ENCODE measurements at regions not wholly inside any gene's neighbourhood (a gene's known extent, or its start where the extent isn't known, plus 50 kb on each side); places are given as distances from the start of the nearest gene placed in this dataset.

DNA sequence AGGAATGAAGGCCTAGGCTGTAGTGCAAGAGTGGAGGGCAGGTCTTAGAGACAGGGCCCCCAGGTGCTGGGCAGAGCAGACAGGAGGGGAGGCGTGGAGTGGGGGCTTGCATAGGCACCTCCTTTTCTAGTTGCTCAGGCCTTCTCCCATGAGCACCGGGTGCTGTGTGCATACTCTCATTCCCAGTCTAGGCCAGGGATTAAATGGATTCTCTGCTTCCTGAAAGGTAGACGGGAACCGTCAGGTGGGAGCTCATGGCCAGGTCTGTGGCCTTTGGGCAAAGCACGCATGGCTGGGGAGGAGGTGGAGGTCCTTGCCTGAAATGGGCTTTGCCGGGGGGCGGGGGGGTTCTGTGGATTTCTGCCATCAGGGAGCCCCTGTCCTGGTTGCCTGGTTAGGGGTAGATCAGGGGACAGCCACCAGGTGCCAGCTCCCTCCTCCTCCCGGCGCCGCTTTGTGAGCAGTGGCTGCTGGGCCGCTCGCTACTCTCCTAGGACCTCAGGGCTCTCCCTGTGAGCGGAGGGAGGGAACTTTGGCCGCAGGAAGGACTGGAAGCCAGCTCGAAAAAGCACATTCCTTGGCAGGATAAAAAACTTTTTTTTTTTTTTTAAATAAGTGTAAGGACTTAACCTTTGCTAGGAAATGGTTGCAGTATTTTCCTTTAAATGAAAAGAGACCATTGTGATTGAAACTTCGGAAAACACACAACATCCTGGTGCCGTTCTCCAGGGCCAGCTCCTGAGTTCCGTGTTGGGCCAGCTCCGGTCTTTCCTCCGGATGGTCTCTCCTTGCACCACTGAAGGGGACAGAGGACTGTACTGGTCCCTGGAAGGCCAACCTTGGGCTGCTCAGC, 82.8 kb upstream of the HAAO start:
- peak overlapping the region; percentile 83 for H3K18ac ChIP-seq (ENCODE audit: low read length)
- no CpG with 5 or more reads among the region's 20 CpGs for WGBS, 2 donors (ENCODE audit: extremely low coverage in 2 of 2, insufficient read length in 2 of 2, insufficient replicate concordance in 1 of 2)
- no peak for DNase-seq (ENCODE audit: low spot score)
- H2BK5ac ChIP-seq (ENCODE audit: low read length), result no peak overlapping the region
- H2BK15ac ChIP-seq (ENCODE audit: low read length), result no peak overlapping the region
- H3K27me3 ChIP-seq (ENCODE audit: control insufficient read depth in 3 of 3, insufficient read depth in 3 of 3, low read depth in 1 of 3, low read length in 3 of 3), result no peaks in the 10 kb centered on the region
- no peak overlapping the region for H3K27ac ChIP-seq (replicated peaks; ENCODE audit: low read length)
- H4K91ac ChIP-seq (ENCODE audit: low read depth, low read length, poor library complexity), result no peak overlapping the region
- no peak overlapping the region for H2BK120ac ChIP-seq (ENCODE audit: low read depth, low read length)
- H3K4ac ChIP-seq (ENCODE audit: low read length), result no peak overlapping the region
- no peaks in the 10 kb centered on the region for H3K79me1 ChIP-seq (ENCODE audit: low read depth, low read length)
- H4K8ac ChIP-seq (ENCODE audit: low read depth, low read length), result no peak overlapping the region
- H3K23ac ChIP-seq (ENCODE audit: low read depth, low read length, poor library complexity), result no peak overlapping the region
- no peaks in the 10 kb centered on the region for H3K9me3 ChIP-seq (replicated peaks in 1 of 2; ENCODE audit: control insufficient read depth in 2 of 2, insufficient read depth in 1 of 2, low read depth in 1 of 2, low read length in 2 of 2)
- H3K4me3 ChIP-seq (ENCODE audit: low read length in 2 of 2), result no peak overlapping the region
- no peak overlapping the region for H3K4me2 ChIP-seq (ENCODE audit: insufficient read depth, low read length, poor library complexity, severe bottlenecking)
- H3K36me3 ChIP-seq (replicated peaks in 1 of 2; ENCODE audit: control insufficient read depth in 2 of 2, insufficient read depth in 2 of 2, low read length in 2 of 2), result no peaks in the 10 kb centered on the region
- no peak overlapping the region for H3K14ac ChIP-seq (ENCODE audit: low read length)
- H3K4me1 ChIP-seq (ENCODE audit: control insufficient read depth in 2 of 2, insufficient read depth in 1 of 2, low read depth in 1 of 2, low read length in 2 of 2), result no peaks in the 10 kb centered on the region
- peak overlapping the region; percentile 34 for H2AK5ac ChIP-seq (ENCODE audit: low read depth, low read length)
- H2AFZ ChIP-seq (ENCODE audit: low read length), result no peak overlapping the region
- no peak overlapping the region for H2BK12ac ChIP-seq (ENCODE audit: low read length)
- H3K9ac ChIP-seq (ENCODE audit: low read depth, low read length, poor library complexity), result no peak overlapping the region

DNA sequence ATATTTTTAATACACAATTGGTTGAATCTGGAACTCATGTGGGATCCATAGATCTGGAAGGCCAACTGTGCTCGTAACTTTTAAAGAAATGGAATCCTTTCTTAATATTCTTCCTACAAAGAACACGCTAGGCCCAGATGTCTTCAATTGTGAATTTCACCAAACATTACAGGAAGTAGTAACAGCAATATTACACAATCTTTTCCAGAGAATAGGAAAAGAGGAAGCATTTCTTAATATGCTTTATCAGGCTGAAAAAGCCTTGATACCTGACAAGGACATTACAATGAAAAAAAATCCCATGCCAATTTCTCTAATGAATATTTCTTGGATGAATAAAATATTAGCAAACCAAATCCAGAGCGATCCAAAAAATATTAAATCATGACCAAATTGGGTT, 80.3 kb upstream of the HAAO start:
- no peaks in the 10 kb centered on the region for H3K4me1 ChIP-seq (ENCODE audit: control insufficient read depth in 2 of 2, insufficient read depth in 1 of 2, low read depth in 1 of 2, low read length in 2 of 2)
- no CpG with 5 or more reads among the region's 3 CpGs for WGBS, 2 donors (ENCODE audit: extremely low coverage in 2 of 2, insufficient read length in 2 of 2, insufficient replicate concordance in 1 of 2)

DNA sequence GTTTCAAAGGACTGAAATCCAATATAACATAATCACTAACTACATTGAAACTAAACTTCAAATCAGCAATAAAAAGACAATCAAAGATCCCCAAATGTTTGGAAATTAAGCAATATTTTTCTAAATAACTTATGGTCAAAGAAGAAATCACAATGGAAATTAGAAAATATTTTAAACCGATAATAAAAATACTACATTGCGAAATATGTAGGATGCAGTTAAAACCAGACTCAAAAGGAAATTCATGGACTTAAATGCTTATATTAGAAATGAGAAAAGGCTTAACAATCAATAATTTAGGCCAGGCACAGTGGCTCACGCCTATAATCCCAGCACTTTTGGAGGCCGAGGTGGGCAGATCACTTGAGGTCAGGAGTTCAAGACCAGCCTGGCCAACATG, 79.0 kb upstream of the HAAO start:
- no CpG with 5 or more reads among the region's 4 CpGs for WGBS, 2 donors (ENCODE audit: extremely low coverage in 2 of 2, insufficient read length in 2 of 2, insufficient replicate concordance in 1 of 2)
- no peaks in the 10 kb centered on the region for H3K4me1 ChIP-seq (ENCODE audit: control insufficient read depth in 2 of 2, insufficient read depth in 1 of 2, low read depth in 1 of 2, low read length in 2 of 2)

More for the DNA sequence above, 80.3 kb upstream of the HAAO start:
- Histone ChIP-seq H3K4ac (ENCODE audit: low read length) (no peak overlapping the region), H3K36me3 (replicated peaks in 1 of 2; ENCODE audit: control insufficient read depth in 2 of 2, insufficient read depth in 2 of 2, low read length in 2 of 2) (no peaks in the 10 kb centered on the region), H3K27me3 (ENCODE audit: control insufficient read depth in 3 of 3, insufficient read depth in 3 of 3, low read depth in 1 of 3, low read length in 3 of 3) (no peaks in the 10 kb centered on the region), H3K79me1 (ENCODE audit: low read depth, low read length) (no peaks in the 10 kb centered on the region), H2AK5ac (ENCODE audit: low read depth, low read length) (no peak overlapping the region), H2BK120ac (ENCODE audit: low read depth, low read length) (no peak overlapping the region), H2BK15ac (ENCODE audit: low read length) (no peak overlapping the region), H4K8ac (ENCODE audit: low read depth, low read length) (no peak overlapping the region), H2BK5ac (ENCODE audit: low read length) (no peak overlapping the region), H3K27ac (replicated peaks; ENCODE audit: low read length) (no peak overlapping the region), H3K14ac (ENCODE audit: low read length) (no peak overlapping the region), H2AFZ (ENCODE audit: low read length) (no peak overlapping the region), H4K91ac (ENCODE audit: low read depth, low read length, poor library complexity) (no peak overlapping the region), H3K9ac (ENCODE audit: low read depth, low read length, poor library complexity) (no peak overlapping the region), H3K4me3 (ENCODE audit: low read length in 2 of 2) (no peak overlapping the region), H3K9me3 (replicated peaks in 1 of 2; ENCODE audit: control insufficient read depth in 2 of 2, insufficient read depth in 1 of 2, low read depth in 1 of 2, low read length in 2 of 2) (peaks cover 4 to 12% of the 10 kb centered on the region in 2 donors), H2BK12ac (ENCODE audit: low read length) (no peak overlapping the region), H3K4me2 (ENCODE audit: insufficient read depth, low read length, poor library complexity, severe bottlenecking) (no peak overlapping the region), H3K23ac (ENCODE audit: low read depth, low read length, poor library complexity) (no peak overlapping the region), H3K18ac (ENCODE audit: low read length) (no peak overlapping the region)
- no peak for DNase-seq (ENCODE audit: low spot score)

DNA sequence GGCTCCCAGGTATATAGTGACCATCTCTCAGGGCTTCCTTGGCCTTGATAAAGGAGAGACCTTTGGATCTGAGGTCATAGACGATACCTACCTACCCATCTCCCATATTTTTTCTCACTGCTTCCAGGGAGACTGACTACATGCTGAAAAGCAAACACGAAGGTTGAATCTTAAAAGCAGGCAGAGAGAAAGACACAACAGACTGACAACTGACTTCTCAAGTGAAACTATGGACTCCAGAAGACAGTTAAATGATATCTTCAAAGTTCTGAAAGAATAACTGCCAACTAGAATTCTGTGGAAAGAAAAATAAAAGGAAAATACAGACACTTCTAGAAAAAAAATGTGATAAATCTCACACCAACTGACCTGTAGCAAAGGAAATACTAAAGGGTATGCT, 76.5 kb upstream of the HAAO start:
- no peak for DNase-seq (ENCODE audit: low spot score)
- no peak overlapping the region for H2BK12ac ChIP-seq (ENCODE audit: low read length)
- no peak overlapping the region for H3K4me3 ChIP-seq (ENCODE audit: low read length in 2 of 2)
- no peak overlapping the region for H3K4ac ChIP-seq (ENCODE audit: low read length)
- H4K91ac ChIP-seq (ENCODE audit: low read depth, low read length, poor library complexity), result no peak overlapping the region
- no peak overlapping the region for H2AFZ ChIP-seq (ENCODE audit: low read length)
- no peak overlapping the region for H4K8ac ChIP-seq (ENCODE audit: low read depth, low read length)
- no peaks in the 10 kb centered on the region for H3K79me1 ChIP-seq (ENCODE audit: low read depth, low read length)
- no peaks in the 10 kb centered on the region for H3K27me3 ChIP-seq (ENCODE audit: control insufficient read depth in 3 of 3, insufficient read depth in 3 of 3, low read depth in 1 of 3, low read length in 3 of 3)
- H2BK5ac ChIP-seq (ENCODE audit: low read length), result no peak overlapping the region
- no peak overlapping the region for H3K9ac ChIP-seq (ENCODE audit: low read depth, low read length, poor library complexity)
- no peaks in the 10 kb centered on the region for H3K36me3 ChIP-seq (replicated peaks in 1 of 2; ENCODE audit: control insufficient read depth in 2 of 2, insufficient read depth in 2 of 2, low read length in 2 of 2)
- H3K4me1 ChIP-seq (ENCODE audit: control insufficient read depth in 2 of 2, insufficient read depth in 1 of 2, low read depth in 1 of 2, low read length in 2 of 2), result no peaks in the 10 kb centered on the region
- H2BK120ac ChIP-seq (ENCODE audit: low read depth, low read length), result no peak overlapping the region
- no peak overlapping the region for H3K4me2 ChIP-seq (ENCODE audit: insufficient read depth, low read length, poor library complexity, severe bottlenecking)
- peaks cover 4 to 15% of the 10 kb centered on the region in 2 donors for H3K9me3 ChIP-seq (replicated peaks in 1 of 2; ENCODE audit: control insufficient read depth in 2 of 2, insufficient read depth in 1 of 2, low read depth in 1 of 2, low read length in 2 of 2)
- no peak overlapping the region for H2BK15ac ChIP-seq (ENCODE audit: low read length)
- no CpG with 5 or more reads among the region's 2 CpGs for WGBS, 2 donors (ENCODE audit: extremely low coverage in 2 of 2, insufficient read length in 2 of 2, insufficient replicate concordance in 1 of 2)
- H3K27ac ChIP-seq (replicated peaks; ENCODE audit: low read length), result no peak overlapping the region
- no peak overlapping the region for H3K23ac ChIP-seq (ENCODE audit: low read depth, low read length, poor library complexity)
- H3K14ac ChIP-seq (ENCODE audit: low read length), result no peak overlapping the region
- no peak overlapping the region for H3K18ac ChIP-seq (ENCODE audit: low read length)
- H2AK5ac ChIP-seq (ENCODE audit: low read depth, low read length), result no peak overlapping the region

More for the DNA sequence above, 79.0 kb upstream of the HAAO start:
- H3K4me3 ChIP-seq (ENCODE audit: low read length in 2 of 2), result no peak overlapping the region
- H3K4me2 ChIP-seq (ENCODE audit: insufficient read depth, low read length, poor library complexity, severe bottlenecking), result no peak overlapping the region
- no peak for DNase-seq (ENCODE audit: low spot score)
- no peak overlapping the region for H2BK5ac ChIP-seq (ENCODE audit: low read length)
- H4K8ac ChIP-seq (ENCODE audit: low read depth, low read length), result no peak overlapping the region
- no peak overlapping the region for H2BK15ac ChIP-seq (ENCODE audit: low read length)
- no peak overlapping the region for H3K14ac ChIP-seq (ENCODE audit: low read length)
- H3K4ac ChIP-seq (ENCODE audit: low read length), result no peak overlapping the region
- no peak overlapping the region for H2AK5ac ChIP-seq (ENCODE audit: low read depth, low read length)
- no peak overlapping the region for H3K27ac ChIP-seq (replicated peaks; ENCODE audit: low read length)
- no peak overlapping the region for H2BK120ac ChIP-seq (ENCODE audit: low read depth, low read length)
- H3K9me3 ChIP-seq (replicated peaks in 1 of 2; ENCODE audit: control insufficient read depth in 2 of 2, insufficient read depth in 1 of 2, low read depth in 1 of 2, low read length in 2 of 2), result peaks cover 4 to 13% of the 10 kb centered on the region in 2 donors
- no peak overlapping the region for H4K91ac ChIP-seq (ENCODE audit: low read depth, low read length, poor library complexity)
- no peaks in the 10 kb centered on the region for H3K36me3 ChIP-seq (replicated peaks in 1 of 2; ENCODE audit: control insufficient read depth in 2 of 2, insufficient read depth in 2 of 2, low read length in 2 of 2)
- H2BK12ac ChIP-seq (ENCODE audit: low read length), result no peak overlapping the region
- no peaks in the 10 kb centered on the region for H3K27me3 ChIP-seq (ENCODE audit: control insufficient read depth in 3 of 3, insufficient read depth in 3 of 3, low read depth in 1 of 3, low read length in 3 of 3)
- H2AFZ ChIP-seq (ENCODE audit: low read length), result no peak overlapping the region
- H3K79me1 ChIP-seq (ENCODE audit: low read depth, low read length), result no peaks in the 10 kb centered on the region
- no peak overlapping the region for H3K23ac ChIP-seq (ENCODE audit: low read depth, low read length, poor library complexity)
- no peak overlapping the region for H3K9ac ChIP-seq (ENCODE audit: low read depth, low read length, poor library complexity)
- no peak overlapping the region for H3K18ac ChIP-seq (ENCODE audit: low read length)

Data from neuronal stem cell (in vitro differentiated cells).